ENCODE measurements at regions not wholly inside any gene's neighbourhood (a gene's known extent, or its start where the extent isn't known, plus 50 kb on each side); places are given as distances from the start of the nearest gene placed in this dataset.

- no peak for TF ChIP-seq CTCF (IDR thresholded peaks at IDR 0.05 in 4 of 5, conservative IDR thresholded peaks at IDR 0.05 in 1 of 5)
- no peak for TF ChIP-seq POLR2A (IDR thresholded peaks at IDR 0.05)
These were observed 250.6 kb downstream of the DAD1 start for GRCh38 chr14:22338381-22338780.
